K562 (cell line): ENCODE measurements at regions not wholly inside any gene's neighbourhood (a gene's known extent, or its start where the extent isn't known, plus 50 kb on each side); places are given as distances from the start of the nearest gene placed in this dataset.

ENCODE experiments used
- ATAC-seq: fragments of 200-7000 bp; cut with Tn5 transposase; 3 replicates; pipeline ENCODE4 v1.9.1; 2020; ENCODE audit warnings: moderate library complexity
- BruUV-seq: library from RNA; stranded (reverse); fragments of 400-500 nt; replicated peaks from 2 replicates; lab custom pipeline; 2021; lab: Mats Ljungman, UMichigan
- CTCF ChIA-PET: fragments of 300-600 bp; formaldehyde crosslinking; extraction: SDS; loops from one replicate; lab custom pipeline; 2021; ENCODE audit warnings: low intra/inter-chr PET ratio; lab: Yijun Ruan, JAX
- POLR2A ChIA-PET: fragments of 300-600, 350-650 bp; sonication (Branson Sonifier 250); formaldehyde crosslinking; extraction: SDS; loops from one replicate; lab custom pipeline; 2021; ENCODE audit warnings: antibody characterized with exemption, inconsistent platforms; lab: Yijun Ruan, JAX
- DNase-seq, 4 experiments: peaks; one replicate each; pipeline versions ENCODE4 v3.0.0 to v3.0.0-alpha.2; 2011 to 2018; ENCODE audit warnings: low spot score in 3 of 4, mixed read lengths in 3 of 4; ENCODE audit errors: extremely low read depth in 1 of 4
- FAIRE-seq: peaks from 2 replicates; lab custom pipeline; 2011; peaks lifted over from hg19 to GRCh38; lab: Jason Lieb, UNC
- H2AFZ ChIP-seq: 2 replicates; pipeline ENCODE4 v1.6.0; 2011; ENCODE audit warnings: low read depth, low read length, control low read depth, inconsistent platforms
- H3K27ac ChIP-seq: fragments of 200-600 bp; 3 replicates; pipeline ENCODE4 v1.8.0; 2011; ENCODE audit warnings: low read depth, mild to moderate bottlenecking, control low read depth, inconsistent platforms, low read length, moderate library complexity, mixed read lengths; ENCODE audit errors: extremely low read depth
- H3K27me3 ChIP-seq, 2 experiments: fragments of 300-600 bp in 1 of 2; 2 replicates in 1 of 2; 3 replicates in 1 of 2; pipeline versions ENCODE4 v1.6.0 to v1.8.0; 2011; ENCODE audit warnings: inconsistent platforms in 2 of 2, low read length in 2 of 2, mild to moderate bottlenecking in 1 of 2, mixed read lengths in 1 of 2, moderate library complexity in 1 of 2; ENCODE audit not compliant: control insufficient read depth in 2 of 2, insufficient read depth in 2 of 2
- H3K36me3 ChIP-seq: fragments of 300-600 bp; 3 replicates; pipeline ENCODE4 v1.8.0; 2011; ENCODE audit warnings: mild to moderate bottlenecking, low read length, inconsistent platforms; ENCODE audit not compliant: control insufficient read depth, insufficient read depth
- H3K4me1 ChIP-seq, 2 experiments: fragments of 200-600 bp in 1 of 2; replicated peaks in 1 of 2; 2 replicates in 1 of 2; 3 replicates in 1 of 2; pipeline versions ENCODE4 v1.5.1 to v1.8.0; 2011; ENCODE audit warnings: inconsistent platforms in 2 of 2, low read length in 2 of 2, mild to moderate bottlenecking in 1 of 2, mixed read lengths in 1 of 2, moderate library complexity in 1 of 2; ENCODE audit not compliant: control insufficient read depth in 2 of 2, insufficient read depth in 2 of 2
- H3K4me2 ChIP-seq: 2 replicates; pipeline ENCODE4 v1.6.1; 2011; ENCODE audit warnings: low read length, control low read depth, inconsistent platforms, mixed read lengths; ENCODE audit not compliant: insufficient read depth
- H3K4me3 ChIP-seq: fragments of 200-600 bp; sonication (generic), shearing (Covaris generic); 2 replicates; pipeline ENCODE4 v1.5.1; 2016; ENCODE audit warnings: control low read depth, inconsistent platforms
- H3K79me2 ChIP-seq: fragments of 200-600 bp; 3 replicates; pipeline ENCODE4 v1.8.0; 2011; ENCODE audit warnings: low read length, inconsistent platforms; ENCODE audit not compliant: control insufficient read depth, insufficient read depth
- H3K9ac ChIP-seq, 2 experiments: 2 replicates each; pipeline versions ENCODE4 v1.6.0 to v1.6.1; 2011; ENCODE audit warnings: low read depth in 2 of 2, low read length in 2 of 2, control low read depth in 1 of 2, inconsistent platforms in 1 of 2, mild to moderate bottlenecking in 1 of 2, mixed read lengths in 1 of 2; ENCODE audit not compliant: insufficient read depth in 1 of 2
- H3K9me1 ChIP-seq: one replicate; pipeline ENCODE4 v1.6.0; 2011; ENCODE audit warnings: inconsistent platforms, mild to moderate bottlenecking, low read length, moderate library complexity; ENCODE audit not compliant: control insufficient read depth, insufficient read depth
- H3K9me3 ChIP-seq: replicated peaks from 2 replicates; pipeline ENCODE4 v1.5.1; 2011; ENCODE audit warnings: low read depth, low read length, inconsistent platforms; ENCODE audit not compliant: control insufficient read depth, insufficient read depth
- H4K20me1 ChIP-seq: replicated peaks from 2 replicates; pipeline ENCODE4 v1.6.1; 2011; ENCODE audit warnings: low read length, inconsistent platforms, mixed read lengths; ENCODE audit not compliant: control insufficient read depth, insufficient read depth
- ARID3B ChIP-seq: fragments of 250-450 bp; sonication (Bioruptor Pico); IDR thresholded peaks from 2 replicates; pipeline ENCODE4 v1.4.0; 2020; ENCODE audit warnings: borderline replicate concordance
- BDP1 ChIP-seq: IDR thresholded peaks from 3 replicates; pipeline ENCODE4 v1.6.1; 2011; ENCODE audit not compliant: insufficient read length, insufficient read depth
- CBFA2T2 ChIP-seq: fragments of 450-650 bp; conservative IDR thresholded peaks from 2 replicates; pipeline ENCODE4 v1.6.1; 2017; ENCODE audit warnings: mild to moderate bottlenecking
- FOXP1 ChIP-seq: sonication (generic); formaldehyde crosslinking; IDR thresholded peaks from 2 replicates; pipeline ENCODE4 v1.8.0; 2022; ENCODE audit warnings: mild to moderate bottlenecking, missing genetic modification reagents
- HNRNPH1 ChIP-seq: fragments of 200-400 bp; formaldehyde crosslinking; optimal IDR thresholded peaks from 2 replicates; pipeline ENCODE3; 2017; ENCODE audit warnings: low read depth, mild to moderate bottlenecking, low read length, moderate library complexity
- NFIC ChIP-seq: fragments of 450-650 bp; IDR thresholded peaks from 2 replicates; pipeline ENCODE4 v1.6.1; 2017; ENCODE audit warnings: mild to moderate bottlenecking, inconsistent platforms
- RAD21 ChIP-seq, 2 experiments: fragments of 250-450 bp in 1 of 2; fragments of 450-650 bp in 1 of 2; sonication (Bioruptor Pico) in 1 of 2; formaldehyde crosslinking in 1 of 2; IDR thresholded peaks in 1 of 2; conservative IDR thresholded peaks in 1 of 2; 2 replicates each; pipeline versions ENCODE4 v1.4.0 to v1.8.0; 2020 to 2022; ENCODE audit warnings: mild to moderate bottlenecking in 2 of 2, moderate library complexity in 1 of 2
- RBM15 ChIP-seq: fragments of 200-400 bp; formaldehyde crosslinking; IDR thresholded peaks from 2 replicates; pipeline ENCODE4 v1.6.1; 2018; ENCODE audit warnings: mild to moderate bottlenecking, low read length, moderate library complexity; ENCODE audit not compliant: insufficient read depth
- SRSF3 ChIP-seq: fragments of 200-400 bp; formaldehyde crosslinking; IDR thresholded peaks from 2 replicates; pipeline ENCODE4 v1.6.1; 2016; ENCODE audit warnings: mild to moderate bottlenecking, low read length, moderate library complexity; ENCODE audit not compliant: insufficient read depth
- SRSF7 ChIP-seq: fragments of 200-400 bp; formaldehyde crosslinking; optimal IDR thresholded peaks from 2 replicates; pipeline ENCODE3; 2017; ENCODE audit warnings: mild to moderate bottlenecking, low read depth, low read length
- THRB ChIP-seq: fragments of 450-650 bp; formaldehyde crosslinking; conservative IDR thresholded peaks from 2 replicates; pipeline ENCODE4 v1.4.0; 2022; ENCODE audit warnings: mild to moderate bottlenecking, missing genetic modification characterization
- WGBS: fragments of 100-300 bp; shearing (Covaris generic); methylation state at CpG from one replicate; pipeline ENCODE4 v1.1.6; 2016; ENCODE audit warnings: low coverage, mixed read lengths; ENCODE audit not compliant: insufficient coverage; ENCODE audit errors: missing lambda C conversion rate; 5-methylcytosine and 5-hydroxymethylcytosine counted together
- in situ Hi-C: fragments of 300-500 bp; cut with MboI; formaldehyde crosslinking; loops from 4 replicates; pipeline ENCODE4 v1.15.0; 2018; ENCODE audit warnings: inconsistent platforms, mixed read lengths
- intact Hi-C: fragments of 100-400 bp; cut with micrococcal nuclease; formaldehyde crosslinking; loops from 2 replicates; pipeline ENCODE4 v1.14.2; 2022
- TF ChIP-seq, protein P1 (sequence below): fragments of 150-350 bp; IDR thresholded peaks from 2 replicates; pipeline ENCODE4 v1.6.1; 2014; ENCODE audit warnings: low read depth, mild to moderate bottlenecking, low read length, borderline replicate concordance
- TF ChIP-seq, protein P2 (sequence below), 2 experiments: fragments of 450-650 bp in 1 of 2; sonication (generic) in 1 of 2; formaldehyde crosslinking; conservative IDR thresholded peaks; 2 replicates each; pipeline versions ENCODE4 v1.4.0 to v1.8.1; 2020 to 2022; ENCODE audit warnings: mild to moderate bottlenecking in 1 of 2, missing genetic modification reagents in 1 of 2

DNA sequence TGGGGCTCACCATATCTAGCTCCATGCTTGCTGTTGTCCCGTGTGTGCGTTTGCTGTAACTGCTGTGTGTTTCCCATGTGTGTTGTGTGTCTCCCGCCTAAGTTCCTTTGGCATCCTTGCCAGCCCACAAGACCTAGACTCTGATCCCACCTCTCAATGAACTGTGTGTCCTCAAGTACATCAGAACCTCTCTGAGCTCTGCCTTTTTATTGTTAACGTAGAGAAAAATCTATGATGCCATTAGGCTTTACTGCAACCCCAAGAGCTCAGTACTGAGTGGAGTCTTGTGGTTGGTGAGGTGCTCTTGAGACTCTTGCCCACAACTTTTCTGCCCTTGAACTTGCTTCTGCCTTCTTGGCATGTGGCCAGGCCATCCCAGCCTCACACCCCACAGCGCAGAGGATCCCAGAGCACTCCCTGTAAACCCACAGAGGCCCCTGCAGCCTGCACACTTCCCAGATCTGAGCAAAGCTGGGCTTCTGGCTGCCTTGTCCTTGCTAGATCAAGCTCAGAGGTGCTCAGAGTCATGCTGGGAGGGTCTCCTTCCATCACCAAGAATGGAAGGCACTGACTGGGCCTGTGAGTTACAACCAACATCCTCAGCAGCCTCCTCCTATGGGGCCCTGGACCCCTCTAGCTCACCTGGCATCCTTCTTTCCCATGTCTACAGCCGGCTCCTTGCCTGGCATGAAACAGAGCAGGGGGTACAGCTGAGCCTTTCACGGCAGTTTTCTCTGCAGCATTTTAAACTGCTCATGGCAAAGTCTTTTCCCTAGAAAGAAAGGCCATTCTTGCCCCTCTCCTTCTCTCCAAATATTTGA is 643.4 kb downstream of the ACTR3B start:
- no peaks in the 10 kb centered on the region for H3K9me3 ChIP-seq
- no peak overlapping the region for H2AFZ ChIP-seq
- H3K4me1 ChIP-seq: peaks cover 0 to 3% of the 10 kb centered on the region in 2 experiments; a peak in 1 of 5 replicates
- FAIRE-seq (no peak), DNase-seq (no peak), ATAC-seq (no peak)
- peaks cover 72% of the 10 kb centered on the region for H3K36me3 ChIP-seq
- no peaks in the 10 kb centered on the region for H3K79me2 ChIP-seq
- no TSS peak for BruUV-seq
- no peaks in the 10 kb centered on the region for H4K20me1 ChIP-seq
- no peaks in the 10 kb centered on the region for H3K9me1 ChIP-seq
- intact Hi-C loops (no loop called here), in situ Hi-C loops (no loop called here)
- no peak overlapping the region for H3K27ac ChIP-seq
- H3K9ac ChIP-seq: no peak overlapping the region
- ChIA-PET POLR2A (interaction anchor here (0.8 to 1.1 kb wide), 4 partner anchors 10 to 45 kb away, joined by 3 to 5 read pairs (median 4); no protein-coding TSS in a partner anchor), CTCF (no interaction called here)
- WGBS: 89% methylated on average over 7 of the region's 7 CpGs
- no peak overlapping the region for H3K4me2 ChIP-seq
- H3K27me3 ChIP-seq: no peaks in the 10 kb centered on the region
- no peak overlapping the region for H3K4me3 ChIP-seq
- no peak for TF ChIP-seq BDP1
- 0 out of 2 replicates have a peak, but pooled peaks have one; percentile 40 for TF ChIP-seq THRB (CRISPR knock-in tag)
- TF ChIP-seq, protein P1, sequence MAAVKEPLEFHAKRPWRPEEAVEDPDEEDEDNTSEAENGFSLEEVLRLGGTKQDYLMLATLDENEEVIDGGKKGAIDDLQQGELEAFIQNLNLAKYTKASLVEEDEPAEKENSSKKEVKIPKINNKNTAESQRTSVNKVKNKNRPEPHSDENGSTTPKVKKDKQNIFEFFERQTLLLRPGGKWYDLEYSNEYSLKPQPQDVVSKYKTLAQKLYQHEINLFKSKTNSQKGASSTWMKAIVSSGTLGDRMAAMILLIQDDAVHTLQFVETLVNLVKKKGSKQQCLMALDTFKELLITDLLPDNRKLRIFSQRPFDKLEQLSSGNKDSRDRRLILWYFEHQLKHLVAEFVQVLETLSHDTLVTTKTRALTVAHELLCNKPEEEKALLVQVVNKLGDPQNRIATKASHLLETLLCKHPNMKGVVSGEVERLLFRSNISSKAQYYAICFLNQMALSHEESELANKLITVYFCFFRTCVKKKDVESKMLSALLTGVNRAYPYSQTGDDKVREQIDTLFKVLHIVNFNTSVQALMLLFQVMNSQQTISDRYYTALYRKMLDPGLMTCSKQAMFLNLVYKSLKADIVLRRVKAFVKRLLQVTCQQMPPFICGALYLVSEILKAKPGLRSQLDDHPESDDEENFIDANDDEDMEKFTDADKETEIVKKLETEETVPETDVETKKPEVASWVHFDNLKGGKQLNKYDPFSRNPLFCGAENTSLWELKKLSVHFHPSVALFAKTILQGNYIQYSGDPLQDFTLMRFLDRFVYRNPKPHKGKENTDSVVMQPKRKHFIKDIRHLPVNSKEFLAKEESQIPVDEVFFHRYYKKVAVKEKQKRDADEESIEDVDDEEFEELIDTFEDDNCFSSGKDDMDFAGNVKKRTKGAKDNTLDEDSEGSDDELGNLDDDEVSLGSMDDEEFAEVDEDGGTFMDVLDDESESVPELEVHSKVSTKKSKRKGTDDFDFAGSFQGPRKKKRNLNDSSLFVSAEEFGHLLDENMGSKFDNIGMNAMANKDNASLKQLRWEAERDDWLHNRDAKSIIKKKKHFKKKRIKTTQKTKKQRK: no peak
- no peak for TF ChIP-seq HNRNPH1
- no peak for TF ChIP-seq ARID3B (CRISPR knock-in tag)
- TF ChIP-seq FOXP1 (CRISPR knock-in tag): no peak
- TF ChIP-seq CBFA2T2: no peak
- no peak for TF ChIP-seq SRSF7
- TF ChIP-seq RBM15: no peak
- peak; percentile 93 for TF ChIP-seq NFIC
- TF ChIP-seq, protein P2, sequence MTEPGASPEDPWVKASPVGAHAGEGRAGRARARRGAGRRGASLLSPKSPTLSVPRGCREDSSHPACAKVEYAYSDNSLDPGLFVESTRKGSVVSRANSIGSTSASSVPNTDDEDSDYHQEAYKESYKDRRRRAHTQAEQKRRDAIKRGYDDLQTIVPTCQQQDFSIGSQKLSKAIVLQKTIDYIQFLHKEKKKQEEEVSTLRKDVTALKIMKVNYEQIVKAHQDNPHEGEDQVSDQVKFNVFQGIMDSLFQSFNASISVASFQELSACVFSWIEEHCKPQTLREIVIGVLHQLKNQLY (CRISPR knock-in tag; conservative IDR thresholded peaks at IDR 0.05): no peak
- no peak for TF ChIP-seq SRSF3
- TF ChIP-seq RAD21 (CRISPR knock-in tag; conservative IDR thresholded peaks at IDR 0.05 in 1 of 2, IDR thresholded peaks at IDR 0.05 in 1 of 2): no peak
